Glomerular endothelial cell (primary cell): ENCODE measurements at regions not wholly inside any gene's neighbourhood (a gene's known extent, or its start where the extent isn't known, plus 50 kb on each side); places are given as distances from the start of the nearest gene placed in this dataset.

Source experiments
- DNase-seq: peaks from one replicate; pipeline ENCODE4 v3.0.0-alpha.2; 2011; ENCODE audit warnings: low read depth, low spot score; ENCODE audit errors: extremely low read depth

- no peak for DNase-seq
Measured at GRCh38 chr14:44030831-44031383, 476.2 kb downstream of the FSCB start.

GRCh38 chr14:44029933-44030332 lies 477.1 kb downstream of the FSCB start:
- no peak for DNase-seq

- no peak for DNase-seq
Measured at GRCh38 chr14:44027397-44027796, 479.7 kb downstream of the FSCB start.

- DNase-seq, result no peak
Measured at GRCh38 chr14:44010595-44010994, 496.5 kb downstream of the FSCB start.

- no peak for DNase-seq
Measured at GRCh38 chr14:44010071-44010470, 497.0 kb downstream of the FSCB start.

- no peak for DNase-seq
Measured at GRCh38 chr14:44009642-44010041, 497.4 kb downstream of the FSCB start.

GRCh38 chr14:43988989-43989388 lies 518.1 kb downstream of the FSCB start:
- no peak for DNase-seq

GRCh38 chr14:43983721-43984120 lies 523.4 kb downstream of the FSCB start:
- DNase-seq, result no peak

- DNase-seq, result no peak
Measured at GRCh38 chr14:43981135-43981768, 525.8 kb downstream of the FSCB start.

- no peak for DNase-seq
Measured at GRCh38 chr14:43956741-43957140, 550.3 kb downstream of the FSCB start.

- no peak for DNase-seq
Measured at GRCh38 chr14:43949400-43949799, 557.7 kb downstream of the FSCB start.

- DNase-seq, result no peak
Measured at GRCh38 chr14:43939836-43940235, 567.2 kb downstream of the FSCB start.

- DNase-seq, result no peak
Measured at GRCh38 chr14:43938588-43939281, 568.3 kb downstream of the FSCB start.

- DNase-seq, result no peak
Measured at GRCh38 chr14:43937001-43937400, 570.1 kb downstream of the FSCB start.

- no peak for DNase-seq
Measured at GRCh38 chr14:43934102-43934501, 573.0 kb downstream of the FSCB start.

GRCh38 chr14:43914041-43914693 lies 592.9 kb downstream of the FSCB start:
- DNase-seq, result no peak

GRCh38 chr14:43903209-43903608 lies 603.9 kb downstream of the FSCB start:
- no peak for DNase-seq

- no peak for DNase-seq
Measured at GRCh38 chr14:43901911-43902673, 605.0 kb downstream of the FSCB start.

- no peak for DNase-seq
Measured at GRCh38 chr14:43900173-43900655, 606.9 kb downstream of the FSCB start.

- no peak for DNase-seq
Measured at GRCh38 chr14:43898687-43899086, 608.4 kb downstream of the FSCB start.

GRCh38 chr14:43896044-43896443 lies 611.0 kb downstream of the FSCB start:
- no peak for DNase-seq
